ENCODE measurements at regions not wholly inside any gene's neighbourhood (a gene's known extent, or its start where the extent isn't known, plus 50 kb on each side); places are given as distances from the start of the nearest gene placed in this dataset.

DNA sequence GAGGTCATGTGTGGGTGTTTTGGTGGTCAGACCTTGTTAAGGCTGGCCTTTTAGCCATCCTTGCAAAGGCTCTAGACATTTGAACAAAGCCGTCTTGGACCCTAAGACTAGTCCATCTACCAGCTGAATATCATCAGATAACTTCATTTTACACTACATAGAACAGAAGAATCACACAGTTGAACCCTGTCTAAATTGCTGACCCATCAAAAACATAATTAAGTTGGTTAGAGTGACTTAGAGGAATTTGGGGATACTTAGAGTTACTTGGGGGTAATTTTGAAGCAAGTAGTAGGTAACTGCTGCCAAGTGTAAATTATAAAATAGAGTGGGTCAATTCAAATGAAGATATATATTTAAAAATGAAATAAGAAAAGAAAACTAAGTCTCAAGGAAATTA, 102.9 kb upstream of the ADGRL4 start:
- Mint-ChIP-seq H3K4me1 (no peaks in the 10 kb centered on the region), H3K4me3 (no peak overlapping the region), H3K27ac (no peak overlapping the region), H3K36me3 (ENCODE audit: low read depth) (no peaks in the 10 kb centered on the region), H3K27me3 (ENCODE audit: insufficient read depth) (no peaks in the 10 kb centered on the region), H3K9me3 (no peaks in the 10 kb centered on the region)
- no peak for DNase-seq
- H3K4me3 ChIP-seq (ENCODE audit: low read length), result no peak overlapping the region
- no peak for TF ChIP-seq CTCF (conservative IDR thresholded peaks at IDR 0.05)
- H3K4me1 ChIP-seq (ENCODE audit: control insufficient read depth, insufficient read depth, low read length), result no peaks in the 10 kb centered on the region
- H3K9ac ChIP-seq (ENCODE audit: extremely low read depth, low read length, poor library complexity, severe bottlenecking), result no peak overlapping the region
- H3K27ac ChIP-seq (ENCODE audit: low read depth, low read length), result no peak overlapping the region
- H3K27me3 ChIP-seq (ENCODE audit: control insufficient read depth, insufficient read depth, low read length, poor library complexity, severe bottlenecking), result no peaks in the 10 kb centered on the region
- no peaks in the 10 kb centered on the region for H3K36me3 ChIP-seq (ENCODE audit: control insufficient read depth, insufficient read depth, low read length)
- no peaks in the 10 kb centered on the region for H3K9me3 ChIP-seq (ENCODE audit: control insufficient read depth, low read length)
- 67 to 95% methylated on average over 1 of the region's 1 CpG for WGBS, 2 experiments (ENCODE audit: insufficient coverage in 1 of 2, insufficient read length in 1 of 2)

- Mint-ChIP-seq H3K27me3 (ENCODE audit: insufficient read depth) (no peaks in the 10 kb centered on the region), H3K9me3 (no peaks in the 10 kb centered on the region), H3K36me3 (ENCODE audit: low read depth) (no peaks in the 10 kb centered on the region), H3K4me1 (no peaks in the 10 kb centered on the region), H3K4me3 (no peak overlapping the region), H3K27ac (no peak overlapping the region)
- H3K9ac ChIP-seq (ENCODE audit: extremely low read depth, low read length, poor library complexity, severe bottlenecking), result no peak overlapping the region
- no peak overlapping the region for H3K4me3 ChIP-seq (ENCODE audit: low read length)
- WGBS, 2 experiments (ENCODE audit: insufficient coverage in 1 of 2, insufficient read length in 1 of 2), result 96 to 99% methylated on average over 2 of the region's 2 CpGs
- no peak for TF ChIP-seq CTCF (conservative IDR thresholded peaks at IDR 0.05)
- no peaks in the 10 kb centered on the region for H3K4me1 ChIP-seq (ENCODE audit: control insufficient read depth, insufficient read depth, low read length)
- no peak for DNase-seq
- H3K27ac ChIP-seq (ENCODE audit: low read depth, low read length), result no peak overlapping the region
- H3K27me3 ChIP-seq (ENCODE audit: control insufficient read depth, insufficient read depth, low read length, poor library complexity, severe bottlenecking), result no peaks in the 10 kb centered on the region
- H3K36me3 ChIP-seq (ENCODE audit: control insufficient read depth, insufficient read depth, low read length), result no peaks in the 10 kb centered on the region
- no peaks in the 10 kb centered on the region for H3K9me3 ChIP-seq (ENCODE audit: control insufficient read depth, low read length)
Observed at GRCh38 chr1:79105500-79105899, 99.0 kb upstream of the ADGRL4 start.

DNA sequence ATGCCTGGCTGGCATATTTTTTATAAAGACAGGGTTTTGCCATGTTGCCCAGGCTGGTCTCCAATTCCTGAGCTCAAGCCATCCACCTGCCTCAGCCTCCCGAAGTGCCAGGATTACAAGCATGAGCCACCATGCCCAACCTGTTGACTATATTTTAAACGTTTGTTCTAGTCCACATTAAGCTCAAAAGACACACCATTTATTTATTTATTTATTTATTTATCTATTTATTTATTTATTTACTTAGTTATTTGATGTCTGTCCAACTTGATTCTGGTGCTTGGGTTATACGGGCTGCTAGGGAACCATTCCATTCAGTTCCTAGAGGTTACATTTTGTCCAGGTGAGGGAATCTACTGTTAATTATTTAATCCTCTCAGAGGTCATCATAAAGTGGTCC, 98.1 kb upstream of the ADGRL4 start:
- Histone ChIP-seq H3K9me3 (ENCODE audit: control insufficient read depth, low read length) (no peaks in the 10 kb centered on the region), H3K27me3 (ENCODE audit: control insufficient read depth, insufficient read depth, low read length, poor library complexity, severe bottlenecking) (no peaks in the 10 kb centered on the region), H3K4me1 (ENCODE audit: control insufficient read depth, insufficient read depth, low read length) (no peaks in the 10 kb centered on the region), H3K36me3 (ENCODE audit: control insufficient read depth, insufficient read depth, low read length) (no peaks in the 10 kb centered on the region), H3K9ac (ENCODE audit: extremely low read depth, low read length, poor library complexity, severe bottlenecking) (no peak overlapping the region), H3K4me3 (ENCODE audit: low read length) (no peak overlapping the region), H3K27ac (ENCODE audit: low read depth, low read length) (no peak overlapping the region)
- WGBS, 2 experiments (ENCODE audit: insufficient coverage in 1 of 2, insufficient read length in 1 of 2), result 94% methylated on average over 2 of the region's 3 CpGs; no CpG with 5 or more reads in 1 of the 2 experiments
- DNase-seq, result no peak
- Mint-ChIP-seq H3K4me3 (no peak overlapping the region), H3K4me1 (no peaks in the 10 kb centered on the region), H3K36me3 (ENCODE audit: low read depth) (no peaks in the 10 kb centered on the region), H3K9me3 (no peaks in the 10 kb centered on the region), H3K27me3 (ENCODE audit: insufficient read depth) (no peaks in the 10 kb centered on the region), H3K27ac (no peak overlapping the region)
- no peak for TF ChIP-seq CTCF (conservative IDR thresholded peaks at IDR 0.05)

All from endodermal cell (in vitro differentiated cells).